H9 (cell line): ENCODE measurements at regions not wholly inside any gene's neighbourhood (a gene's known extent, or its start where the extent isn't known, plus 50 kb on each side); places are given as distances from the start of the nearest gene placed in this dataset.

Experiments
- DNase-seq: peaks from one replicate; pipeline ENCODE4 v3.0.0-alpha.2; 2017
- H2AFZ ChIP-seq: one replicate; pipeline ENCODE4 v1.6.1; 2013; ENCODE audit warnings: mild to moderate bottlenecking, low read length, control low read depth, moderate library complexity
- H2AK5ac ChIP-seq: 2 replicates; pipeline ENCODE4 v1.6.1; 2013; ENCODE audit warnings: low read length, control low read depth, mixed read lengths; ENCODE audit not compliant: insufficient read length
- H2BK120ac ChIP-seq: one replicate; pipeline ENCODE4 v1.6.1; 2013; ENCODE audit warnings: low read depth, mild to moderate bottlenecking, low read length, control low read depth, inconsistent platforms; ENCODE audit not compliant: poor library complexity, severe bottlenecking
- H2BK12ac ChIP-seq: 2 replicates; pipeline ENCODE4 v1.6.1; 2013; ENCODE audit warnings: low read length, control low read depth, mixed read lengths, low read depth; ENCODE audit not compliant: insufficient read length
- H2BK15ac ChIP-seq: 2 replicates; pipeline ENCODE4 v1.6.1; 2013; ENCODE audit warnings: low read depth, low read length, control low read depth
- H2BK20ac ChIP-seq: one replicate; pipeline ENCODE4 v1.6.1; 2013; ENCODE audit warnings: low read depth, mild to moderate bottlenecking, low read length, control low read depth, inconsistent platforms; ENCODE audit not compliant: poor library complexity, severe bottlenecking
- H2BK5ac ChIP-seq: 2 replicates; pipeline ENCODE4 v1.6.1; 2013; ENCODE audit warnings: low read length, control low read depth, mixed read lengths; ENCODE audit not compliant: insufficient read length
- H3K14ac ChIP-seq: 2 replicates; pipeline ENCODE4 v1.6.1; 2013; ENCODE audit warnings: low read length, control low read depth; ENCODE audit not compliant: insufficient read depth
- H3K18ac ChIP-seq: 2 replicates; pipeline ENCODE4 v1.6.1; 2013; ENCODE audit warnings: low read depth, mild to moderate bottlenecking, mixed read lengths, low read length, control low read depth; ENCODE audit not compliant: insufficient read length
- H3K23ac ChIP-seq: 2 replicates; pipeline ENCODE4 v1.6.1; 2013; ENCODE audit warnings: low read length, control low read depth, mixed read lengths, low read depth; ENCODE audit not compliant: insufficient read length
- H3K23me2 ChIP-seq: 2 replicates; pipeline ENCODE4 v1.6.1; 2013; ENCODE audit warnings: low read depth, mild to moderate bottlenecking, mixed read lengths, low read length, control low read depth; ENCODE audit not compliant: insufficient read length, poor library complexity, severe bottlenecking
- H3K27ac ChIP-seq: 2 replicates; pipeline ENCODE4 v1.5.1; 2013; ENCODE audit warnings: low read length, control low read depth, mixed read lengths, low read depth; ENCODE audit not compliant: insufficient read length
- H3K27me3 ChIP-seq: 2 replicates; pipeline ENCODE4 v1.6.1; 2013; ENCODE audit warnings: low read length, control low read depth, inconsistent platforms; ENCODE audit not compliant: insufficient read depth
- H3K4ac ChIP-seq: 2 replicates; pipeline ENCODE4 v1.6.1; 2013; ENCODE audit warnings: low read depth, mild to moderate bottlenecking, control low read depth, inconsistent platforms, low read length, moderate library complexity
- H3K4me1 ChIP-seq: 2 replicates; pipeline ENCODE4 v1.6.1; 2013; ENCODE audit warnings: low read length, control low read depth, inconsistent platforms; ENCODE audit not compliant: insufficient read depth
- H3K4me2 ChIP-seq: 2 replicates; pipeline ENCODE4 v1.6.1; 2013; ENCODE audit warnings: low read length, control low read depth, mixed read lengths; ENCODE audit not compliant: insufficient read length, insufficient read depth
- H3K56ac ChIP-seq: 2 replicates; pipeline ENCODE4 v1.6.1; 2013; ENCODE audit warnings: low read depth, mild to moderate bottlenecking, mixed read lengths, low read length, control low read depth; ENCODE audit not compliant: insufficient read length
- H3K79me1 ChIP-seq: 2 replicates; pipeline ENCODE4 v1.6.1; 2013; ENCODE audit warnings: low read depth, mild to moderate bottlenecking, moderate library complexity, low read length, control low read depth, inconsistent platforms; ENCODE audit not compliant: insufficient read depth, poor library complexity, severe bottlenecking
- H3K79me2 ChIP-seq: 2 replicates; pipeline ENCODE4 v1.6.1; 2013; ENCODE audit warnings: low read length, control low read depth, inconsistent platforms; ENCODE audit not compliant: insufficient read depth
- H3K9ac ChIP-seq: 2 replicates; pipeline ENCODE4 v1.6.1; 2013; ENCODE audit warnings: low read length, control low read depth, mixed read lengths; ENCODE audit not compliant: insufficient read length; ENCODE audit errors: extremely low read depth
- H3K9me3 ChIP-seq: one replicate; pipeline ENCODE4 v1.6.1; 2013; ENCODE audit warnings: low read depth, low read length, inconsistent platforms; ENCODE audit not compliant: control insufficient read depth
- H3T11ph ChIP-seq: one replicate; pipeline ENCODE4 v1.6.1; 2013; ENCODE audit warnings: mild to moderate bottlenecking, low read length, control low read depth, inconsistent platforms
- H4K20me1 ChIP-seq: one replicate; pipeline ENCODE4 v1.6.1; 2013; ENCODE audit not compliant: control insufficient read depth, insufficient read length, insufficient read depth
- H4K5ac ChIP-seq: 2 replicates; pipeline ENCODE4 v1.6.1; 2013; ENCODE audit warnings: low read depth, mild to moderate bottlenecking, mixed read lengths, low read length, control low read depth; ENCODE audit not compliant: insufficient read length
- H4K8ac ChIP-seq: replicated peaks from 2 replicates; pipeline ENCODE4 v1.6.1; 2013; ENCODE audit warnings: low read length, control low read depth, mixed read lengths, low read depth; ENCODE audit not compliant: insufficient read length
- H4K91ac ChIP-seq: 2 replicates; pipeline ENCODE4 v1.6.1; 2013; ENCODE audit warnings: low read depth, mild to moderate bottlenecking, moderate library complexity, mixed read lengths, low read length, control low read depth; ENCODE audit not compliant: insufficient read length
- H3K27ac Mint-ChIP-seq, 3 experiments: 2 replicates in 2 of 3; 3 replicates in 1 of 3; pipeline ENCODE4 v1.8.0; 2020 to 2021; ENCODE audit warnings: mixed read lengths in 3 of 3, mild to moderate bottlenecking in 1 of 3, moderate library complexity in 1 of 3
- H3K27me3 Mint-ChIP-seq: 2 replicates; pipeline ENCODE4 v1.8.0; 2021; ENCODE audit warnings: low read depth, mild to moderate bottlenecking, moderate library complexity, mixed read lengths
- H3K36me3 Mint-ChIP-seq, 3 experiments: 2 replicates in 2 of 3; 3 replicates in 1 of 3; pipeline ENCODE4 v1.8.0; 2020 to 2021; ENCODE audit warnings: low read depth in 3 of 3, mixed read lengths in 3 of 3; ENCODE audit not compliant: insufficient read depth in 1 of 3
- H3K4me1 Mint-ChIP-seq, 2 experiments: 2 replicates each; pipeline ENCODE4 v1.8.0; 2020; ENCODE audit warnings: mixed read lengths in 2 of 2
- H3K4me3 Mint-ChIP-seq, 2 experiments: 2 replicates in 1 of 2; 3 replicates in 1 of 2; pipeline ENCODE4 v1.8.0; 2020 to 2021; ENCODE audit warnings: mild to moderate bottlenecking in 2 of 2, mixed read lengths in 2 of 2, moderate library complexity in 1 of 2
- H3K9me3 Mint-ChIP-seq, 2 experiments: 2 replicates in 1 of 2; 3 replicates in 1 of 2; pipeline ENCODE4 v1.8.0; 2020; ENCODE audit warnings: mild to moderate bottlenecking in 2 of 2, mixed read lengths in 2 of 2, moderate library complexity in 1 of 2
- WGBS: extraction: QIAGEN DNeasy Blood & Tissue Kit; methylation state at CpG from one replicate; pipeline ENCODE4 v1.1.7; 2013; ENCODE audit warnings: missing lambda C conversion rate, low lambda C conversion rate, mixed read lengths; ENCODE audit not compliant: insufficient read length; ENCODE audit errors: extremely low coverage; 5-methylcytosine and 5-hydroxymethylcytosine counted together
- TF ChIP-seq, protein P1 (sequence below): fragments of 200-600 bp; sonication (generic); conservative IDR thresholded peaks from 3 replicates; pipeline ENCODE4 v1.8.0; 2021; ENCODE audit warnings: antibody characterized with exemption, mild to moderate bottlenecking

- Histone ChIP-seq H4K20me1 (no peaks in the 10 kb centered on the region), H2BK15ac (no peak overlapping the region), H2BK12ac (no peak overlapping the region), H3K4ac (no peak overlapping the region), H3K4me2 (no peak overlapping the region), H2AFZ (no peak overlapping the region), H2AK5ac (no peak overlapping the region), H3K27ac (no peak overlapping the region), H3K23ac (no peak overlapping the region), H3K23me2 (peaks cover 4% of the 10 kb centered on the region), H3K4me1 (no peaks in the 10 kb centered on the region), H4K8ac (no peak overlapping the region), H3K9ac (no peak overlapping the region), H3K9me3 (no peaks in the 10 kb centered on the region), H3K79me2 (no peaks in the 10 kb centered on the region), H3K79me1 (no peaks in the 10 kb centered on the region), H2BK20ac (no peak overlapping the region), H3K14ac (no peak overlapping the region), H3K18ac (no peak overlapping the region), H3K27me3 (no peaks in the 10 kb centered on the region; the same call in 1 of the 2 replicates), H4K5ac (no peak overlapping the region), H4K91ac (no peak overlapping the region), H3T11ph (no peak overlapping the region), H3K56ac (no peak overlapping the region), H2BK120ac (no peak overlapping the region), H2BK5ac (no peak overlapping the region)
- Mint-ChIP-seq H3K9me3 (no peaks in the 10 kb centered on the region), H3K36me3 (no peaks in the 10 kb centered on the region), H3K4me1 (peaks cover 10 to 11% of the 10 kb centered on the region in 2 experiments), H3K27ac (no peak overlapping the region), H3K4me3 (no peak overlapping the region), H3K27me3 (peaks cover 38% of the 10 kb centered on the region)
- TF ChIP-seq, protein P1, sequence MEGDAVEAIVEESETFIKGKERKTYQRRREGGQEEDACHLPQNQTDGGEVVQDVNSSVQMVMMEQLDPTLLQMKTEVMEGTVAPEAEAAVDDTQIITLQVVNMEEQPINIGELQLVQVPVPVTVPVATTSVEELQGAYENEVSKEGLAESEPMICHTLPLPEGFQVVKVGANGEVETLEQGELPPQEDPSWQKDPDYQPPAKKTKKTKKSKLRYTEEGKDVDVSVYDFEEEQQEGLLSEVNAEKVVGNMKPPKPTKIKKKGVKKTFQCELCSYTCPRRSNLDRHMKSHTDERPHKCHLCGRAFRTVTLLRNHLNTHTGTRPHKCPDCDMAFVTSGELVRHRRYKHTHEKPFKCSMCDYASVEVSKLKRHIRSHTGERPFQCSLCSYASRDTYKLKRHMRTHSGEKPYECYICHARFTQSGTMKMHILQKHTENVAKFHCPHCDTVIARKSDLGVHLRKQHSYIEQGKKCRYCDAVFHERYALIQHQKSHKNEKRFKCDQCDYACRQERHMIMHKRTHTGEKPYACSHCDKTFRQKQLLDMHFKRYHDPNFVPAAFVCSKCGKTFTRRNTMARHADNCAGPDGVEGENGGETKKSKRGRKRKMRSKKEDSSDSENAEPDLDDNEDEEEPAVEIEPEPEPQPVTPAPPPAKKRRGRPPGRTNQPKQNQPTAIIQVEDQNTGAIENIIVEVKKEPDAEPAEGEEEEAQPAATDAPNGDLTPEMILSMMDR: no peak
- WGBS: no CpG with 5 or more reads among the region's 9 CpGs
- DNase-seq: no peak
These were observed 115.6 kb downstream of the KLF13 start for GRCh38 chr15:31442226-31442625.
